Activated T-cell treated with anti-CD3 and anti-CD28 coated beads for 4 hours (primary cell): ENCODE measurements at regions not wholly inside any gene's neighbourhood (a gene's known extent, or its start where the extent isn't known, plus 50 kb on each side); places are given as distances from the start of the nearest gene placed in this dataset.

Source experiments
- DNase-seq: peaks from one replicate; pipeline ENCODE4 v3.0.0-alpha.2; 2020

DNA sequence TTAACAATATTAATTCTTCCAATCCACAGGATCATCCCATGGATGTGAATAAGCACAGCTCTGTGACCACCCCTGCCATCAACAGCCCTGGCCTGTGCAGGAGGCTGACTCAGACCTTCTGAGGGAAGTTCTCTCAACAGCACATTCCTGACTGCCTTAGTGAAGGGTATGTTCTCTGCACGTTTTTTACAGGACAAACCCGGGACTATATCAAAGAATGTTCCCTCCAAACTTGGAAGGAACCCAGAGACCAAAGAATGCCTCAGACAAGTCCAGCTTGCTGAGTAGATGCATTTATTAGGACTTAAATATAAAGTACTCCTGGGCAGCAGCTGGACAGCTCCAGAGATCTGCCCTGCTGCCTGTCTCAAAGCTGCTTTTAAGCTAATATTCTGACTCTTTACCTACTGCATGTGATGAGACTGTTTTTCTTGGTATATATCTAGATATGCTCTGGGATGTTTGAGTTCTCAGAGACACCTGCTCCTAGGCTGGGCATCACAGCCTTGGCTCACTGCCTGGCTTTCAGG, 1127.8 kb upstream of the PRKX start:
- no peak for DNase-seq

- DNase-seq: no peak
These were observed 1118.1 kb upstream of the PRKX start for GRCh38 chrX:4831574-4831973.

DNA sequence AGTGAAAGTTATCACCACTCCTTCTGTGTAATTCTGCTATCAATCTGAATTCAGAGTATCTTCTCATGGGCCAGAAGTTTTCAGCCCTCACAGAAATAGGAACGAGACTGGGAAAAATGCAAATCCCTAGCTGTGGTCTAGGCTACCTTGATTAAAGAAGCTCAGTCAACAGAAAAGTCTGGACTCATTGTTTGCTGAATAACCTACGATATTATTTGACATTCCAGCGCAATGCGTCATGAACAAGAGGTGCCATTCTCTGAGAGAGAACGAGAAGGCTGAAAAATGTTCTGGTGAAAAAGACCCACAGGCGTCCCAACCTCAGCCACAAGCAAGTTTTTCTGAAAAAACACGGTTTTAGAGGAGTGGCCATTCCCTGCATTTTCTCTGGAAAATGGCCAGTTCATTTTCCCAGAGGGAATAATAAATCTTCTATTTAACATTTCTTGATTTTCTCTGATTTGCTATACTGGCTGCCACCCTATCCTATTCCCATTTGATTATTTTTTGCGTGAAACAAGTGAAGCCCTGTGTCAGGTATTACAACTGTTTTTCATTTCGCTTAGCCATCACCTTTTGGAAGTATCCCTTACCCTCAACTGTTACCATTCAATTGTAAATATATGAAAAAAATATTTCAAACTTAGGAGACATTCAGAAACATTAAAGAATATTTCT, 1117.6 kb upstream of the PRKX start:
- DNase-seq: no peak

- no peak for DNase-seq
These were observed 1112.1 kb upstream of the PRKX start for GRCh38 chrX:4825550-4825949.

DNA sequence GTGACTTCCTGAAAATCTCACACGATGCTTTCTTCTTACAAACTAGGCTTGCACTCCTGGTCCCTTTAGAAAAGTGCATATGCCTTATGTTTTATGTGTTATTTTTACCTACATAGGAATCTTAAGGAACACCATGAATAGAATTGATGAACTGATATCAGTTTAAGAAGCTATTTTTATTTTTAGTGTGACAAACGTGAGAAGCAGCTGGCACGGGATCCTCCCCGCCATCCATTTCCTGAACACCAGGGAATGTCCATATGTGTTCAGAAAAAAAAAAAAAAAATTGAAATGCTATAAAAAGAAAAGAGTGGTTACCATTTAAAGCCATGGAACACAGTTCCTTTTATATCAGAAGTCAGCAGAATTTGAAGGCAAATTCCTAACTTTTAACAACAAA, 1096.1 kb upstream of the PRKX start:
- DNase-seq: no peak

DNA sequence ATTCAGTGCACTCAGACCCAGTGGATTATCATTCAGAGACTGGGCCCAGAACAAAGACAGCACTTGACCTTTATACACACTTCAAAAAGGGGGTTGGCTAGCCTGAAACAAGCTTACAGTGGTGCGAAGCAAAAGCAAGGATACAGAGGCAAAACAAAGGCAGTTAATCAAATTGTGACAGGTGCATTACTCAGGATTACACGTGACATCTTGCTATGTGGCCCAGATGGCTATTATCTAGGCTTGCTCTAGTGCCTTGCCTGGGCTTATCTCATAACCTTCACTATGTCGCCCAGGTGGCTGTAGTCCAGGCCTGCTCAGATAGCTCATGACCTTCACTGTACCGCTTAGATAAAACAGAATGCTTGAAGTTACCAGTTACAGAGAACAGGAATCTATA, 1092.1 kb upstream of the PRKX start:
- DNase-seq: no peak

DNA sequence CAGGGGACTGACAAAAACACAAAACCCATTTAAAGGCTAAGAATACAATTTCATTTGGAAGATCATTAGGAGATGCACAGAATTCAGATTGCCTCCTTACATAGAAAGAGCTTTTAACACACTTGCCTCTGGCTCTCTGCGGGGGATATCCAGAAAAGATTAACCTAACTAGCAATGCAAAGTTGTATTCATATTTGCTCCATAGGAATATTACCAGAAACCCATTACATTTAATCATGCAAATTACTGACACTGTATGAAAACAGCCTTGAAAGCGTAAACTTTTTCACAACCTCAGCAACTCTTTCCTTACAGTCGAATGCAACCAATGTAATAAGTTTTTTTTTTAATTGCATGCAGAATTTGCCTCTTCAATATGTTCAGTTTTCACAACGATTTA, 1087.3 kb upstream of the PRKX start:
- DNase-seq: no peak

DNA sequence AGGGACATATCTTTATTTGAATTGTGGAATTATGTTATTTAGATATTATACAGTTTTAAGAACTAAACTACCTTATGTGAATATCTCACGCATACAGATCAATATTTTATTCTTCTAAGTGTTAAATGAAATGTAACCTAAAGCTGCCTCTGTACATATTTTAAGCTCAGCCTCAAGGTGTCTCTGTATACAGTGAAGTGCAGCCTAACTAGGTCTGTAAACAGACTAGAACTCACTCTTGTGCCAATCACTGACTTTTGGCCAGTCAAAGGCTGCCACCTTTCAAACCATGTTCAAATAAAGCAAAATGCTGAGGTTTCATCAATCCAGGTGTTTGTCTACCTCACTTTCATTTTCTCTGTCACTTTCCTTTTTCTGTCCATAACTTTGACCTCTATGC, 1074.5 kb upstream of the PRKX start:
- no peak for DNase-seq

GRCh38 chrX:4764888-4765287, 1051.4 kb upstream of the PRKX start:
- DNase-seq: no peak

DNA sequence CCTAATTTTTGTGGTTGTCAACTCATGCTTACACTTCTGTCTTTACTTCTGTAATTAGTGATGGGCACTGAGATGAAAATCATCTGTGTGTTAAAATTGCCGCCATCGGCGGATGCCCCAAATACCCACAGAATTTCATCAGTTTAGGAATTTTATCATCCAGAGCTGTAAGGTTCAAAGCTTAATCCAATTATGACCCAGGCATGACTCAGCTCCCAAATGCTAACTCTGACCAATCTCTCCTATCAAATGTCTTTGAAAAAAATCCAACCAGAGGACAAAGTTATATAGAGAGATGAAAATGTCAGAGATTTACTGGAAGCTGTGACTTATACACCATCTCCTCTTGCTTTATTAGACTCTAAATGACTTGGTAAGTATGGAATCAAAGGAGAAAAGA, 1048.7 kb upstream of the PRKX start:
- DNase-seq: no peak

DNA sequence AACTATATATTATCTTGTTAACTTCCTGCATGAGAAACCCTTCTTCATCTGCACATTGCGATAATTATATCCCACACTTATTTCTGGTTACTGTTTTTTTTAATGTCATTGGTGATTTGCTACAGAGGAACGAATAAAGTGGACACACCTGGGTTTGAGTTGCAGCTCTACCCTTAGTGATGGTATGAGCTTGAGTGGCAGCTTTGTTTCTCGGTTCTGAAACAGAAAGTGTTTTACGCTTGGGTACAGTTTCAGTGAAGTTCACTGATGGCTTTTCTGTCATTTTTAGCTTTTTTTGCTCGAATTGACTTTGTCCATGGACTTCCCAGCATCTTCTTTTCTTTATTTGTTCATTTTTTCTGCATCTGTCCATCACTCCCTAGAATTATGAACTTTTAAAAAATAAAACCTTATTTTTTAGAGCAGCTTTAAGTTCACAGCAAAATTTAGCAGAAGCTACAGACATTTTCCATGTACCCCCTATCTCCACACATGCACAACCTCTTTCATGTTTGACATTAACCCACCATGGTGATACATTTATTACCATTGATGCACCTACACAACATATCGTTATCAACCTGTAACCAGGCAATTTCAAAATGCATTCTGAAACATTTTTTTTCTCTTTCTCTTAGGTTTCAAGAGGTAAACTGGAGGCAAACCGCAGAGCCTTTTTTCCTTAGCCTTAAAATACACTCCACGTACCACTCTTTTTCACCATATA, 1041.6 kb upstream of the PRKX start:
- no peak for DNase-seq

GRCh38 chrX:4741024-4741423, 1027.6 kb upstream of the PRKX start:
- no peak for DNase-seq

GRCh38 chrX:4735299-4735698, 1021.9 kb upstream of the PRKX start:
- no peak for DNase-seq

GRCh38 chrX:4710618-4711433, 997.4 kb upstream of the PRKX start:
- no peak for DNase-seq

DNA sequence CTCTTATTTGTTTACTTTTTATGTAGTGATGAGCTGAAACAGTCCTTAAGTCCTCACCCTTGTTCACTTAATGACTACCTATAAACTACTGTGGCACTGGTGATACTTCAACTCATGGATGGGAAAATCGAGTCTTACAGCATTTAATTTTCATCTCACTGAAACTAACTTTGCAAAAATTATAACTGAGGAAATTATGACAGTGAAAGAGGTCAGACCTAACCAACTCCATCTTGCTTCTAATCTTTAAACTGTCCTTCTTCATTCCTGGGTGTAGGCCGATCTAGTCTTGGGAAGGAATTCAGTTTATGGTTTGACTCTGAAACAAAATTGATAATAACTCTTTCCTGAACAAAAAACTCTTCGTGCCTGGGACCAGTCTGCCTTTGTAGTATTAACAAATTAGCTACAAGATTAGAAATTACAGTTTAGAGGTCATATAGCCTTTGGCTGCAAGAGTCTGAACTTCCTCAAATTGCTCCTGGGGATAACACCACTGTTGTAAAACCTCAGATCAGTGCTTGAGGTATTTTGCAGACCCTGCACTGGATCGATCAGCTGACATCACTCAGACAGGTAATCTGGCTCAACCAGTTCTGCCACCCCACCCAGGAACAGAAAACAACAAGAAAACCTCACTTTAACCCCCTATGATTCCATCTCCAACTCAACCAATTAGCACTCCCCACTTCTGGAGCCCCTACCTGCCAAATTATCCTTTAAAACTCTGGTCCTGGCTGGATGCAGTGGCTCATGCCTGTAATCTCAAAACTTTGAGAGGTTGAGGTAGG, 995.7 kb upstream of the PRKX start:
- no peak for DNase-seq

DNA sequence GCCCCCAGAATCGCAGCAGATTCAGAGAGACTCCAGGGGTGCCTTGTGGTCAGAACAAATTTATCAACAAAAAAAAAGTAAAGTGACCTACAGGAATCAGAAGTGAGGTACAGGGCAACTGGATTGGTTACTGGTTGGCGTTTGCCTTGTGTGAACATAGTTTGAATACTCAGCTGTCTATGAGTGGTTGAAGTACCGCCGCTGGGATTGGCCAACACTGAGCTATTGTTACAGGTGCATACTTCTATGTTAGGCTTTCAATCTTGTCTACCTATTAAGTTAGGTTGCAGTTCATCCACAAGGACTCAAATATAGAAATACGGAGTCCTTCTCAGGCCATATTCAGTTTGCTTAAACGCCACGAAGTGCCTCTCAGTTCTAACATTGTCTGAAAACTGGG, 993.5 kb upstream of the PRKX start:
- DNase-seq: no peak

GRCh38 chrX:4690521-4690920, 977.1 kb upstream of the PRKX start:
- DNase-seq: no peak

DNA sequence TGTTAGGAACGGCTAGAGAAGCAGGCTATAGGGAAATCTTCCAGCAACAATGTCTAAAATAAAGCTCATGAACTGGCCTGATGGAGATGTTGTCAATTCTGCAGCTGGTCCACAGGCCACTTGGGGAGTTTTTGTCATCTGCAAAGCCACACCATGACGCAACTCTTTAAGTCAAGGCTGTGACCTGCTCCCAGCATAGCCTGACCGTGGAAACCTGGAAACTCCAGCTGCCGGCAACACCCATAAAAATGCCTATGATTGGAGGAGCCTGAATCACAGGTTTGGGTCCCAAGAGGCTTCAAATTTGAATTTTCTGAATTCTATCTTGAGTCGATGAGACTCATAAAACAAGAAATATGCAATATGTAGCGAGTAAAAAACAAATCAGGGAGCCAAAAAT, 969.2 kb upstream of the PRKX start:
- no peak for DNase-seq

GRCh38 chrX:4675686-4676300, 962.3 kb upstream of the PRKX start:
- no peak for DNase-seq

DNA sequence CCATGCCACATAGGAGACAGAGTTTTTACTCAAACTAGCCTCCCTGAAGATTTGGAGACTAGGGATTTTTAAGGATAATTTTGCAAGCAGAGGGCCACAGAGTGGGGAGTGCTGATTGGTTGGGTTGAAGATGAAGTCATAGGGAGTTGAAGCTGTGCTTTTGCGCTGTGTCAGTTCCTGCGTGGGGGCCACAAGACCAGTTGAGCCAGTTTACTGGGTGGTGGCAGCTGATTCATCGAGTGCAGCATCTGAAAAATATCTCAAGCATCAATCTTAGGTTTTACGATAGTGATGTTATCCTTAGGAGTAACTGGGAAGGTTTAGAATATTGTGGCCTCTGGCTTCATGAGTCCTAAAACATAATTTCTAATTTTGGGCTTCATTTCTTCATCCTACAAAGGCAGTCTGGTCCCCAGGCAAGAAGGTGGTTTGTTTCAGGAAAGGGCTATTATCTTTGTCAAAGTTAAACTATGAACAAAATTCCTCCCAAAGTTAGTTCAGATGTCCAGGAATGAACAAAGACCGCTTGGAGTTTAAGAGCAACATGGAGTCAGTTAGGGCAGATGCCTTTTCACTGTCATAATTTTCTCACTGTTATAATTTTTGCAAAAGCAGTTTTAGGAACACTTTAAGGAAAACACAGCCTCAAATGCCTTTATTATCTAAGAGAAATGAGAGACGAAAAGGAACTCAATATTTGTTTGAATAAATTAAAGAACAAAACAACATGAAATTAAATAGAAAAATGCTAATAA, 960.8 kb upstream of the PRKX start:
- no peak for DNase-seq

- no peak for DNase-seq
These were observed 957.9 kb upstream of the PRKX start for GRCh38 chrX:4671344-4671743.

DNA sequence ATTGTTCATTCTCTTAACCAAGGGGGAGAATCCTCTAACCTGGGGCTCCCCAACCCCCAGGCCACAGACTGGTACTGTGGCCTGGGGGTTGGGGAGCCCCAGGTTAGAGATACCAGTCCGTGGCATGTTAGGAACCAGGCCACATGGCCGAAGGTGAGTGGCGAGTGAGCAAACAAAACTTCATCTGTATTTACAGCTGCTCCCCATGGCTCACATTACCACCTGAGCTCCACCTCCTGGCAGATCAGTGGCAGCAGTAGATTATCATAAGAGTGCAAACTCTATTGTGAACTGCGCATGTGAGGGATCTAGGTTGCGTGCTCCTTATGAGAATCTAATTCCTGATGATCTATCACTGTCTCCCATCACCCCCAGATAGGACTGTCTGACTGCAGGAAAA, 957.2 kb upstream of the PRKX start:
- DNase-seq: no peak
